Esophagus squamous epithelium (tissue), 4 donors: ENCODE measurements at regions not wholly inside any gene's neighbourhood (a gene's known extent, or its start where the extent isn't known, plus 50 kb on each side); places are given as distances from the start of the nearest gene placed in this dataset.

Experiments used
- POLR2A ChIP-seq, 4 donors: fragments of 450-650 bp; IDR thresholded peaks; one replicate each; pipeline ENCODE4 v1.6.1; 2017; ENCODE audit warnings: antibody characterized with exemption in 4 of 4, mild to moderate bottlenecking in 4 of 4, moderate library complexity in 3 of 4
- TF ChIP-seq, protein P1 (sequence below), 6 experiments: fragments of 450-650 bp in 4 of 6; fragments of 200-600 bp in 2 of 6; sonication (generic) in 2 of 6; IDR thresholded peaks; one replicate each; pipeline ENCODE4 v1.5.1; 2016 to 2019; ENCODE audit warnings: antibody characterized with exemption in 6 of 6, mild to moderate bottlenecking in 4 of 6, moderate library complexity in 4 of 6

DNA sequence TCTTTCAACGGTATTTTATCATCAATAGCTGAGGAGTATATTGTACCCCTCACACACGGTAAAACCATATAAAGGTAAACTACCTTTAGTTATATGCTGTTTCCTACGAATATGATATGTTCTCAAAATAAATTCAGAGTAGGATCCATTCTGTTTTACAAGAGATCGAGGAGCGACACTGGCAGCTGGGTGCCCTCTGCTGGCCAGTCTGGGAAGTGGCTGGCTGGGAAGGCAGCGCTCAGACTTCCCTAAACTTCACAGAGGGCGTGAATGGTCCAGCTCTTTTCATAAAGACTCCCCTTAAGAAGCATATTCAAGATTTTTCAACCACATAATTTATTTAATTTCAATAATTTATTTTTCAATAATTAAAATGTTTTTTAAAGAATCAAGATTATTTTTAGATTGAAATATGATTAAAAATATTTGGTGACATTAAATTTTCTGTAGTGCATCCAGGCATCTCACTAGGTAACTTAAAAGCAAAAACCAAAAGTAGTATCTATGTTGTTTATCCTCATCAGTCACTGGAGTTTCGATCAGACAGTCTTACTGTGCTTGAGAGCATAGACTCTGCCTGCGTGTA, 187.5 kb upstream of the PDE10A start:
- TF ChIP-seq, protein P1, sequence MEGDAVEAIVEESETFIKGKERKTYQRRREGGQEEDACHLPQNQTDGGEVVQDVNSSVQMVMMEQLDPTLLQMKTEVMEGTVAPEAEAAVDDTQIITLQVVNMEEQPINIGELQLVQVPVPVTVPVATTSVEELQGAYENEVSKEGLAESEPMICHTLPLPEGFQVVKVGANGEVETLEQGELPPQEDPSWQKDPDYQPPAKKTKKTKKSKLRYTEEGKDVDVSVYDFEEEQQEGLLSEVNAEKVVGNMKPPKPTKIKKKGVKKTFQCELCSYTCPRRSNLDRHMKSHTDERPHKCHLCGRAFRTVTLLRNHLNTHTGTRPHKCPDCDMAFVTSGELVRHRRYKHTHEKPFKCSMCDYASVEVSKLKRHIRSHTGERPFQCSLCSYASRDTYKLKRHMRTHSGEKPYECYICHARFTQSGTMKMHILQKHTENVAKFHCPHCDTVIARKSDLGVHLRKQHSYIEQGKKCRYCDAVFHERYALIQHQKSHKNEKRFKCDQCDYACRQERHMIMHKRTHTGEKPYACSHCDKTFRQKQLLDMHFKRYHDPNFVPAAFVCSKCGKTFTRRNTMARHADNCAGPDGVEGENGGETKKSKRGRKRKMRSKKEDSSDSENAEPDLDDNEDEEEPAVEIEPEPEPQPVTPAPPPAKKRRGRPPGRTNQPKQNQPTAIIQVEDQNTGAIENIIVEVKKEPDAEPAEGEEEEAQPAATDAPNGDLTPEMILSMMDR (IDR thresholded peaks at IDR 0.05): peak; percentile 83 to 96 (median 90)
- no peak for TF ChIP-seq POLR2A (IDR thresholded peaks at IDR 0.05)
